ENCODE measurements at regions not wholly inside any gene's neighbourhood (a gene's known extent, or its start where the extent isn't known, plus 50 kb on each side); places are given as distances from the start of the nearest gene placed in this dataset.

DNA sequence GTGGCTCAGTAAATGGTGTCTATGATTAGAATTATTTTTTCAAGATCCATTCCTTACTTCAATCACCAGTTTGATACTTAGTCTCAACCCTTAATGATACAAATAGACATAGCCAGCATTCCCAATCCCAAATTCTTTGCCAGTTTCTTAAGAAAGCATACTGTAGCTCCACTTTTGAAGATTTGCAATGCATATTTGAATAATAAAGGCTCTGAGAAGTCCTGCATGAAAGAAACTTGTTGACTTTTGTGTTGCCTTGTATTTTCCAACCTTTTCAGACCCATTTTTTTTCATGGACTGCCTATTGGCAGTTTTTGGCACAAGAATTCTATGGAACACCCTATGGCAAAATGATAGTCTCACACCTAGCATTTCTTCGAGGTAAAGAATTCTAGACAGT lies 215.6 kb upstream of the CHD6 start:
- H3K4me3 ChIP-seq (ENCODE audit: low read depth, low read length) = no peak overlapping the region
- DNase-seq (ENCODE audit: low read depth) = no peak
- no peak for TF ChIP-seq CTCF (IDR thresholded peaks at IDR 0.05; ENCODE audit: insufficient read depth, low read depth, low read length)

- TF ChIP-seq CTCF (IDR thresholded peaks at IDR 0.05; ENCODE audit: insufficient read depth, low read depth, low read length) = no peak
- no peak overlapping the region for H3K4me3 ChIP-seq (ENCODE audit: low read depth, low read length)
- no peak for DNase-seq (ENCODE audit: low read depth)
Observed at GRCh38 chr20:41830702-41831101, 212.5 kb upstream of the CHD6 start.

- TF ChIP-seq CTCF (IDR thresholded peaks at IDR 0.05; ENCODE audit: insufficient read depth, low read depth, low read length) = no peak
- no peak for DNase-seq (ENCODE audit: low read depth)
- H3K4me3 ChIP-seq (ENCODE audit: low read depth, low read length) = no peak overlapping the region
Observed at GRCh38 chr20:41819436-41819835, 201.3 kb upstream of the CHD6 start.

- TF ChIP-seq CTCF (IDR thresholded peaks at IDR 0.05; ENCODE audit: insufficient read depth, low read depth, low read length) = no peak
- no peak overlapping the region for H3K4me3 ChIP-seq (ENCODE audit: low read depth, low read length)
- DNase-seq (ENCODE audit: low read depth) = no peak
Observed at GRCh38 chr20:41818991-41819390, 200.8 kb upstream of the CHD6 start.

- DNase-seq (ENCODE audit: low read depth) = no peak
- no peak overlapping the region for H3K4me3 ChIP-seq (ENCODE audit: low read depth, low read length)
- TF ChIP-seq CTCF (IDR thresholded peaks at IDR 0.05; ENCODE audit: insufficient read depth, low read depth, low read length) = no peak
Observed at GRCh38 chr20:41818369-41818768, 200.2 kb upstream of the CHD6 start.

DNA sequence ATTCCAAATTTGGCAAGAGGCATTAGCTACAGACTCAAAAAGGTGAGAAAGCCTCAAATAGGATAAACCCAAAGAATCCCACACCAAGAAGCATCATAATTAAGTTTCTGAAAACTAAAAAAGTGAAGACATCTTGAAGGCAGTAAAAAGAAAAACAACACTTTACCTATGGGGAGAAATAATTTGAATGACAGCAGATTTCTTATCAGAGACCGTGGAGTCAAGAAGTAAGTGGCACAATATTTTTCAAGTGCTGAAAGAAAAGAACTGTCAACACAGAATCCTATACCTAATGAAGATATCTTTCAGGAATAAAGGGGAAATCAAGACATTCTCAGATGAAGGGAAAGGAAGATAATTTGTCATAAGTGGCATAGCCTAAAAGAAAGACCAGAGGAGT lies 193.3 kb upstream of the CHD6 start:
- DNase-seq (ENCODE audit: low read depth) = no peak
- no peak for TF ChIP-seq CTCF (IDR thresholded peaks at IDR 0.05; ENCODE audit: insufficient read depth, low read depth, low read length)
- no peak overlapping the region for H3K4me3 ChIP-seq (ENCODE audit: low read depth, low read length)

DNA sequence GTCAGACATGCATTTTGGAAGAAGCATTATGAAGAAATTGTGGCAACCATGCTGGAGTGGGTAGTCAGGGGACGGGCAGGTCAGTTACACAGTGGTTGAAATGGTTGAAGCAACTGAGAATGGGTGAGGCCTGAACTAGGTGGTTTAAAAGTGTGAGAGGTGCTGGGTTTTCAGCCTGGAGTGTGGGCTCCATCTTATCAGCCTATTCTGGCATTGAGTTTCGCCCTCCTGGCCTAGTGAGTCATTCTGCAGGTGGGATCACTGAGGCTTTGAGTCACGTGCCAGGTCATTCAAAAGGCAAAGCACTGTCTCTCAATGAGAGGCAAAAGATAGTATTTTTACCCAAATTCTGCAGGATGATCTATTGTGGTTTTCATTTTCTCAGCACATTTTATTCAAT lies 181.9 kb upstream of the CHD6 start:
- DNase-seq (ENCODE audit: low read depth) = no peak
- no peak overlapping the region for H3K4me3 ChIP-seq (ENCODE audit: low read depth, low read length)
- no peak for TF ChIP-seq CTCF (IDR thresholded peaks at IDR 0.05; ENCODE audit: insufficient read depth, low read depth, low read length)

Measured in fibroblast of villous mesenchyme (primary cell).